Spinal cord (tissue), 9 donors: ENCODE measurements at regions not wholly inside any gene's neighbourhood (a gene's known extent, or its start where the extent isn't known, plus 50 kb on each side); places are given as distances from the start of the nearest gene placed in this dataset.

Experiments
- DNase-seq, 6 donors: peaks; one replicate each; pipeline versions ENCODE4 v3.0.0 to v3.0.0-alpha.2; 2013 to 2015; ENCODE audit warnings: low spot score in 6 of 6, low read depth in 4 of 6
- H3K27ac ChIP-seq: one replicate; pipeline ENCODE4 v1.5.1; 2013; ENCODE audit warnings: low read depth, low read length, control low read depth
- H3K27me3 ChIP-seq: one replicate; pipeline ENCODE4 v1.6.1; 2013; ENCODE audit warnings: low read length; ENCODE audit not compliant: control insufficient read depth, insufficient read depth
- H3K36me3 ChIP-seq: one replicate; pipeline ENCODE4 v1.6.1; 2013; ENCODE audit warnings: low read length; ENCODE audit not compliant: control insufficient read depth, insufficient read depth
- H3K4me1 ChIP-seq: one replicate; pipeline ENCODE4 v1.6.1; 2013; ENCODE audit warnings: low read length; ENCODE audit not compliant: control insufficient read depth, insufficient read depth
- H3K4me3 ChIP-seq: one replicate; pipeline ENCODE4 v1.5.1; 2013; ENCODE audit warnings: low read depth, low read length, control low read depth
- H3K9me3 ChIP-seq: one replicate; pipeline ENCODE4 v1.6.1; 2013; ENCODE audit warnings: low read length; ENCODE audit not compliant: control insufficient read depth, insufficient read depth
- WGBS: methylation state at CpG from one replicate; pipeline ENCODE4 v1.1.5; 2013; ENCODE audit warnings: missing lambda C conversion rate; ENCODE audit not compliant: insufficient coverage; 5-methylcytosine and 5-hydroxymethylcytosine counted together
- donor health status: healthy.

DNA sequence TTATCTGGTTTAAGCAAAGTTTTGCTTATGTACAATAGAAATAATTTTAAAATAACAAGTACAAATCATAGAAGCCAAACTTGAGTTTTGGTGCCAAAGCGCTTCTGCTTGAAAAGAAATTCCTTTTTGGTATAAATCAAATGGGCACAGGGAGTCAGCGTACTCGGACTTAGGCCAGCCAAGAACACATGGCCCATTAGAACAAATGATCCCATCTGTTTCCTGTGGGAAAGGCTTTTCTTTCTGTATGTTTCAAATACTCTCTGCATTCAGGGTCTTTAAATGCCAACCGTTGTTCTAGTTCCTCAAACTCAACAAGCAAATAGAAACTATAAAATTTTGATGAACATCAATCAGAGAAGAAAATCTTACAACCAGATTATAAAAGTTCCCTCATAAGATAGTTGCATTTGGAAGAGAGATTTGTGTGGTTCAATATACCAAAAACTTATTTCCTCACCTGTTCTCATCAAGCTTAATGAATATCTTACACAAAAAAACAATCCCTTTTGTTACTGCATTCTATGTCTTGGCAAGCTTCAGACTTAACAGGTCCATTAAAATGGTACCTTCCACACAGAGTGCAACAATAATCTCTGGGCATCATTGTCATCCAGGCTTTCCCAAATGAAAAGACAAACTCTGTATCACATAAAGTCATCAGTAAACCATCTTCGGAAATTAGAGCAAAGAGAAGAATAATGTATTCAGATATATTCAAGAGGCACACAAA, 739.8 kb upstream of the API5 start:
- no peak for DNase-seq
- no CpG with 5 or more reads among the region's 5 CpGs for WGBS
- H3K27ac ChIP-seq, result no peak overlapping the region

DNA sequence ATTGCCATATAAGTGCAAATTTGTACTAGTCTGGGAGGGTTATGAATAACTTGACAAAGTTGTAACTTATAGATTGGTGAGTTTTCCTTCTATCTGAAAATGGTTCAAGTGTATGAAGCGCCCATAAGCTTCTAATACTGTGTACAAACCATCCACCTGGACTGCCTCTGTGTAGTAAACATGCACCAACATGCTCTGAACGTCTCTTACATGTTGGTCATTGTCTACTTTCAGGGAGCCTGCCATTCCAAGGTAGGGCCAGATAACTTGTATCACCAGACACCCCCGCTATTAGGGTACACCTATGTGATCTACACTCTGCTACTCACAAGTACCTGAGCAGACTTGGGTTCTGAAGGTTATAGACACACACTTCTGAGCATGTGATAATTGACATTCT, 735.5 kb upstream of the API5 start:
- 86% methylated on average over 1 of the region's 3 CpGs for WGBS
- no peak overlapping the region for H3K27ac ChIP-seq
- H3K4me3 ChIP-seq, result no peak overlapping the region
- H3K4me1 ChIP-seq, result no peaks in the 10 kb centered on the region
- no peaks in the 10 kb centered on the region for H3K9me3 ChIP-seq
- DNase-seq, result no peak
- no peaks in the 10 kb centered on the region for H3K36me3 ChIP-seq
- no peaks in the 10 kb centered on the region for H3K27me3 ChIP-seq

More for the DNA sequence above, 739.8 kb upstream of the API5 start:
- Histone ChIP-seq H3K4me1 (no peaks in the 10 kb centered on the region), H3K27me3 (no peaks in the 10 kb centered on the region), H3K9me3 (peaks cover 3% of the 10 kb centered on the region), H3K4me3 (no peak overlapping the region), H3K36me3 (no peaks in the 10 kb centered on the region)

GRCh38 chr11:42589286-42589685, 722.5 kb upstream of the API5 start:
- Histone ChIP-seq H3K4me1 (no peaks in the 10 kb centered on the region), H3K9me3 (no peaks in the 10 kb centered on the region), H3K36me3 (no peaks in the 10 kb centered on the region), H3K27me3 (no peaks in the 10 kb centered on the region), H3K4me3 (no peak overlapping the region), H3K27ac (no peak overlapping the region)
- DNase-seq, result peak in 1 of 6 donors; percentile 64
- WGBS, result no CpG with 5 or more reads among the region's 2 CpGs

DNA sequence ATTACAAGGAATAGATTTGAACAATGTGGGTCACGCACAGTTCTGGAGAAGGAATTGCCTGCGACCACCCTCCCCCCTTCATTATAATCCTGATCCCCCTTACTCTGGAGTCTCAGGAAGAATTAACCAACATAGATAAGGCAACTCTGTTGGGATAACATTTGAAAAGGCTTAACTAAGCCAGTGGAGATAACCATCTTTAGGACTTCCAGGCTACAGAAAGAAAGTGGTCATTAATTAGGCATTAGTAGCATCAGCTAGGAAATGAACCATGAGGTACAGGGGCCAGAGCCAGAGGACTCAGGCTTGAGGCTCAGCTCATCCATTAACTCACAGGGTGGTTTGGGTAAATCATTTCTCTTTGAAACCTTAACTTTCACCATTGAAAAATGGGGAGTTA, 720.0 kb upstream of the API5 start:
- H3K4me1 ChIP-seq, result no peaks in the 10 kb centered on the region
- H3K4me3 ChIP-seq, result no peak overlapping the region
- H3K36me3 ChIP-seq, result no peaks in the 10 kb centered on the region
- WGBS, result no CpG with 5 or more reads among the region's 2 CpGs
- DNase-seq, result no peak
- no peaks in the 10 kb centered on the region for H3K9me3 ChIP-seq
- no peak overlapping the region for H3K27ac ChIP-seq
- H3K27me3 ChIP-seq, result no peaks in the 10 kb centered on the region

GRCh38 chr11:42593441-42593840, 718.4 kb upstream of the API5 start:
- peak in 1 of 6 donors; percentile 33 for DNase-seq
- Histone ChIP-seq H3K36me3 (no peaks in the 10 kb centered on the region), H3K9me3 (no peaks in the 10 kb centered on the region), H3K27ac (no peak overlapping the region), H3K4me1 (no peaks in the 10 kb centered on the region), H3K27me3 (no peaks in the 10 kb centered on the region), H3K4me3 (no peak overlapping the region)
- WGBS, result 88% methylated on average over 2 of the region's 2 CpGs

DNA sequence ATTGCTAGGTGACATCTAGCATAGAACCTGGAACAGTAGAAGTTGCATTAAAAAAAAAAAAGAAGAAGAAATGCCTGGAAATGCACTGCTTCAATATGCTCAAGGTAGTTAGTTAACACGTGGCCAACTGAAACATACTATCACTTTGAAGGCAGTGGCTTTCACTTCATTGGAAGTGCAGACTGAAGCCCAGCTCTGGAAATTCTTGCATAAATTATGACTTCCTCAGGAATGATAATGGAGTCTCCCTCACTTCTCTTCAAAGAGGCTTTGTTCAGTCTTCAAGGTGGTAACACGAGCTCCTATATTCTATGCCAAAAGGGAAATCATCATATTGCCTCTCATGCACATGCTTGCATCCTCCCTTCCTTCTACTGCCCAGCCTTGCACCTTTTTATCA, 715.9 kb upstream of the API5 start:
- 23% methylated on average over 2 of the region's 2 CpGs for WGBS
- no peaks in the 10 kb centered on the region for H3K27me3 ChIP-seq
- no peaks in the 10 kb centered on the region for H3K4me1 ChIP-seq
- no peaks in the 10 kb centered on the region for H3K36me3 ChIP-seq
- no peak overlapping the region for H3K27ac ChIP-seq
- H3K4me3 ChIP-seq, result no peak overlapping the region
- H3K9me3 ChIP-seq, result no peaks in the 10 kb centered on the region
- DNase-seq, result no peak

DNA sequence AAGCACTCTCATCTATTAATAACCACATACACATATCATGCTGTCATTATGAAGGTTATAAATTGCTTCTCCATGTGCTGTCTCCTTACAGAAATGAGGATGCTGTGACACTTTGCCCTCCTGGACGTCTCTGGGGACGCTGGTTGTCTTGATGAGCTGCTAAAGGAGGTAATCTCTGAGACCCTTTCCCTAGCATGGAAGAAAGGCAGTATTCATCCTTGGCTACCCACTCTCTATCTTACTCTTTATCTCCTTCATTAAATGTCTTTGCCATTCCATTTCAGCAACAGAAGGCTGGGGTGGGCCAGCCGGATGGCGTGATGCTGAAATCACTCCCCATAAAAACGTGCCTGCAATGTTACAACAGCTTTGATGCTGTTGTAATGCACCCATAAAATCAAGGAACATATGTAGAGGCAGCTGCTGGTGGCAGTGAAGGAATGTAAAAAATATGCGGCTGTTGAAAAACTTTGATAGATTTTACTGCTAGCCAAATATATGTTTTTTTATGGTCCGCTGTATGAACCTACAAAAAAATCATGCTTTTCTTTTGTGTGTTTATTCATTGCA, 715.1 kb upstream of the API5 start:
- Histone ChIP-seq H3K27ac (no peak overlapping the region), H3K9me3 (no peaks in the 10 kb centered on the region), H3K4me3 (no peak overlapping the region), H3K36me3 (no peaks in the 10 kb centered on the region), H3K27me3 (no peaks in the 10 kb centered on the region), H3K4me1 (no peaks in the 10 kb centered on the region)
- DNase-seq, result peak in 2 of 6 donors; percentile 84 to 92
- 28% methylated on average over 3 of the region's 7 CpGs for WGBS

DNA sequence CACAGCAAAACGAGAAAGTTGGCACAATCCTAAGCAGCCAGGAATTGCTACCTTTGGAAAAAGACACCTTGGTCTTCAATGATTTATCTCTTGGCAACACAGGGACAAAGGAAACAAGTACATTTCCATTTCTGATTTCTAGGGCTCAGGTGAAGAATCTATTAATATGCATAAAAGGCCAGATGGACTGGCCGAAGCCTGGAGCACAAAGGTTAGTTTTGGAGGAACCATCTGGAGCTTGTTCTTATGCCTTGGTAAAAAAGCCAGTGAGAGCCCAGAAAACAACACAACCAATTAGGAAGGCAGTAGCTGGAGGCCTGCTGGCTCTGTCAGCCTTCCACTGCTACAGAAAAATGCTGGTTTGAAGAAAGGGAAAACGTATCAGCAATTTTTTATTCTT, 713.5 kb upstream of the API5 start:
- 78% methylated on average over 2 of the region's 3 CpGs for WGBS

DNA sequence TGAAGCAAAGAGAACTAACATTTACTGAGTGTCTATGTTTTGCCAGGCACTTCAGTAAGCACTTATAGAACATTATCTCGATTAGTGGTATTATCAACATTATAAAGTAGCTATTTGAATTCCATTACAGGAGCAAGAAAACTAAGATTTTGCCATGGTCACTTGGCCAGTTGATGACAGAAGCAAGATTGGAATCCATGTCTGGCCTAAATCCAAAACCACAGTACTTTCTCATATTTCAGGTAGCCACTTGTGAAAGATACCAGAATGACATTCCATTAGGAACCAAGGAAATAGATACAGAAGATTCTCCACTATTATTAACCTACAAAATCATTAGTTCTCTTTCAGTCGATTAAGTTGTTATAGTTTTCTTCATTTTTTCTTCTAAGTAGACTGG, 691.0 kb upstream of the API5 start:
- no peaks in the 10 kb centered on the region for H3K36me3 ChIP-seq
- WGBS, result no CpG with 5 or more reads among the region's 2 CpGs

More for the DNA sequence above, 713.5 kb upstream of the API5 start:
- no peaks in the 10 kb centered on the region for H3K4me1 ChIP-seq
- DNase-seq, result no peak
- no peak overlapping the region for H3K4me3 ChIP-seq
- no peaks in the 10 kb centered on the region for H3K9me3 ChIP-seq
- no peaks in the 10 kb centered on the region for H3K36me3 ChIP-seq
- H3K27ac ChIP-seq, result no peak overlapping the region
- no peaks in the 10 kb centered on the region for H3K27me3 ChIP-seq

More for the DNA sequence above, 691.0 kb upstream of the API5 start:
- Histone ChIP-seq H3K9me3 (no peaks in the 10 kb centered on the region), H3K27ac (no peak overlapping the region), H3K4me3 (no peak overlapping the region), H3K4me1 (no peaks in the 10 kb centered on the region), H3K27me3 (no peaks in the 10 kb centered on the region)
- DNase-seq, result no peak
